ENCODE measurements at regions not wholly inside any gene's neighbourhood (a gene's known extent, or its start where the extent isn't known, plus 50 kb on each side); places are given as distances from the start of the nearest gene placed in this dataset.

GRCh38 chr7:113825832-113826231 is 93.0 kb downstream of the PPP1R3A start:
- DNase-seq, result no peak

DNA sequence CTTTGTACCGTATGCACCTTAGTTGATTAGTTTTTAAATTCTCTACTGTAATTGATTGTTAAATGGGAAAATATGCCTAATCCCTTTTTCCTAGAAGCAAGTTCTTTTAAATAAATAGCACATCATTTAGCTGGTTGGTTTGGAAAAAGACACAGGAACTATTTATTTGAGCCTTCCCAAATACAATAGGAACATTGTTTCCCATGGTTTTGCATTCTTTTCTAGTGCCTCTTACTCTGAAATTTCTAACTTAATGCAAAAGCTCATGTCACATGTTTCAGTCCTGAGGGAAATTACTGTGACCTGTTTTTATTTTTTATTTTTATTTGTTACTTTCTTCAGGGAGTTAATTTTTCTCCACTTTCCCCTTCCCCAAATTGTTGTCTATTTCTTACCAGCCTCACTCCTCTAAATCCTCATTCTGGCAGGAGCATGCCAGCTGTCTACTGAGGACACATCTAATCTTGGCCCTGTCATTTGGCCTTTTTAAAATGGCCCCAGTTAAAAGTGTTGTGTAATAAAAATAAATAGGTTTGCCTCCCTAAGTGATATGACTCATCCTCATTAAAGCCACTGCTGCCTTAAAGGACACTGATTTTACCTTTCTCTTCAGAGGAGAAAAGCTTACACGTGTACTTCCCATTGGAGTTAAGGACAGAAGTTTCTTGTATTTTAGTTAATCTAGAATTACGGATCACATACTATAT is 94.5 kb downstream of the PPP1R3A start:
- DNase-seq, result no peak

- DNase-seq, result no peak
Observed at GRCh38 chr7:113819474-113819873, 99.3 kb downstream of the PPP1R3A start.

- no peak for DNase-seq
Observed at GRCh38 chr7:113816639-113817038, 102.2 kb downstream of the PPP1R3A start.

DNA sequence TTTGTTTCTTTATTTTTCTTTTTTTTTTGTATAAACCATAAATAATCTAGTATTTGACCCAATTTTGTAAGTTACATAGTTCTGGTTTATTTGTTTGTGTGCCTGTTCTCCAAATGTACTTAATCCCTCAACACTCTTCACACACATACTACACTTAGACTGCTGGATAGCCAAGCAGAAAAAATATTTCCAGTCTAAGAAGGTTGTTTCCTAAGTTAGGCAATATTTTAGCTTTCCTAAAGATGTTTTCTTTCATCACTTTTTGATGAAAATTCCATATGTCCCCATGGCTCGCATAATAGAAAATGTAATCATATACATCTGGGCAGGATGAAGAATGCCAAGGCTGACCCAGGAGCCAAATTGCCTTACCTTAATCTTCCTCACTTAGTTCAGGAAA is 105.3 kb downstream of the PPP1R3A start:
- no peak for DNase-seq

- DNase-seq, result no peak
Observed at GRCh38 chr7:113812591-113813255, 106.1 kb downstream of the PPP1R3A start.

DNA sequence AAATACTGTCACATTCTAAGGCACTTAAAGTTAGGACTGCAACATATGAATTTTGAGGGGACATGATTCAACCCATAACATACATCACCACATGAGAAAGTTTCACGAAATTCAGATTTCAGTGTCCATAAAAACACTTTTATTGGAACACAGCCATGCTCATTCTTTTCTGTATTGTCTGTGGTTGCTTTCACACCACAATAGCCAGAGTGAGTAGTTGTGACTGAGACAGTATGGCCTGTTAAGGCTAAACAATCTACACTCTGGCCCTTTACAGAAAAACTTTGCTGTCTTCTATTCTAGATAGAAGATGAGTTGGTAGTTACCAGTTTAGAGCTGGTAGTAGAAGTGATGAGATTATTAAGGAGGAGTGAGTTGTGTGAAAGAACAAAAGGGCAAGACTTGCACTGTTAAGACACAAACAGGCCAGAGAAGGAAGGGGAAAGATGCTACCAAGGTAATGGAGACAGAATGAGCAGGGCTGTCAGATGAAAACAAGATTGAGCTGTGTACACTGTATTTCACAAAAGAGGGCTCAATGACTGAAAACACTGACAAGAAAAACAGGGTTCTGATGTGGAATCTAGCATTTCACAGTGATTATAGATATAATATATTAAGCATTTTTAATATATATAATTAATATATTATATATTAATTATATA is 108.6 kb downstream of the PPP1R3A start:
- DNase-seq, result no peak

- no peak for DNase-seq
Observed at GRCh38 chr7:113809581-113809980, 109.2 kb downstream of the PPP1R3A start.

GRCh38 chr7:113806633-113807327 is 112.0 kb downstream of the PPP1R3A start:
- no peak for DNase-seq

GRCh38 chr7:113805976-113806375 is 112.8 kb downstream of the PPP1R3A start:
- no peak for DNase-seq

- no peak for DNase-seq
Observed at GRCh38 chr7:113804475-113805095, 114.2 kb downstream of the PPP1R3A start.

- DNase-seq, result no peak
Observed at GRCh38 chr7:113801751-113802150, 117.1 kb downstream of the PPP1R3A start.

DNA sequence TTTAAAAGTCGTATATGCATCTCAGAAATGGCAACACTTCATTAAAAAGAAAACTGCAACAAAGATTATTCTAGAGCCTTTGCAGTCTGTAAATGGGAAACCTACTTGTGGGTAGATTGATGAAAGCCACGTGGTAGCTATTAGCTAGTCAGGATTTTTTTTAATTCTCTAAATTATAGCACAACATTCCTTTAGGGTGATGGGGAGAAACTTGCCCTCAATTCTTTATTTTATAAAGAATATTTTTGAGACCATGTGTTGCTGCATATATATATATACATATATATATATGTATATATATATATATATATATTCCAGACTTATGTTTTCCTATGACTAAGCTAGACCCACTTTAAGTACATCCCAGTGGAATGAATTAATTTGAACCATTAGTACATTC is 118.0 kb downstream of the PPP1R3A start:
- DNase-seq, result no peak

GRCh38 chr7:113799896-113800295 is 118.9 kb downstream of the PPP1R3A start:
- DNase-seq, result no peak

DNA sequence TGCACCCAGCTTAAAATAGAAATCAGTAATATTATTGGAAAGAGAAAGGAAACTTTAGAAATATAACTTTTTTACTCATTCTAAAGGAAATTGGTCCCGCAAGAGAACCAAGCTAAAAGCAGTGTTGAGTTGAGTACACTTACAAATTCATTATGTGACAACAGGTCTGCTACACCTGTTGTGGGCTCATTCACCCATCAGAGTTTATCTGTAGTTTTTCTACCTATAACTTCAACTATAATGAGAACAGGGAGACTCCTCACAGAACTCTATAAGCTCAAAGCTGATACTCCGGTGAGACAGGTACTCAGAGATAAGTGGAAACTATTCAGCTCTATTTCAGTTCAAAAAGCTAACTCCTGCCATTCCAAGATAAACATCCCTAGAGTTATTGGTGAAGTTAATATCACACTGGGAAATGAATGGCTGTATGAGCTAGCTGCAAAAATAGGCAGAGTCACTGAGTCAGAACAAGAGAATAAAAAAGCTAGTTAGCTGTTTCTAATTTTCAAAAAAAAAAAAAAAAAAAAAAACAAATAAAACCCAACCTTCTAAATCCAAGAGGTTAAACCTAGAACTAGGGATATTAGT is 121.3 kb downstream of the PPP1R3A start:
- DNase-seq, result no peak

DNA sequence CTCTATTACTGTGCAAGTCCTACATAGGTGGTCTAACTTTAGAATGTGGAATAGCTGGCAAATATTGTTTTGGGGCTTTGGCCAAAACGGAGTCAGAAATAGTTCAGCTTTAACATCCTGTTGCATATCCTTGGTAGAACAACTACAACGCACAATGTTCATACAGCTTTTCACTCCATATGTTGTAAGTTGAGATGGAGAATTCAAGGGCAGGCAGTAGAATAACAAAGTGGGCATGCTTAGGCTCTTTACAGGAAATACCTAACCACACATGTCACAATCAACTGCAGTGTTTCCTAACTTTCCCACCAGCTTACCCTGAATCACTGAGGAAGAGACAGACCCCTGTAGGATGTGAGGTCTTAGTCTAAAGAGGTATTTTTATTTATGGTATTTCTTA is 122.3 kb downstream of the PPP1R3A start:
- DNase-seq, result no peak

DNA sequence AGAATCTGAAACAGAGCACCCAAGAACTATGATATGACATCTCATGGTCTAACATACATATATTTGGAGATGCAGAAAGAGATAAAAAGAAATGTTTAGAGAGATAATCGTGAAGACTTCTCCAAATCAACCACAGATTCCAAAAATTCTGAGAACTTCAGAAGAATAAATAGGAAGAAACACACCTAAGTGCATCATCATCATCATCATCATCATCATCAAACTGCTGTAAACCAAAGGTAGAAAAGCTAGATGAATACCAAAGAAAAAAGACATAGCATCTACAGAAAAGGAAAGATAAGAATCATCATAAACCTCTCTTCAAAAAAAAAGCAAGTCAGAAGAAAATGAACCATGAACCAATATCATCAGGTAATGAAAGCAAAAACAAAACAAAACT is 124.2 kb downstream of the PPP1R3A start:
- no peak for DNase-seq

GRCh38 chr7:113793171-113793570 is 125.6 kb downstream of the PPP1R3A start:
- no peak for DNase-seq

GRCh38 chr7:113790025-113790424 is 128.8 kb downstream of the PPP1R3A start:
- DNase-seq, result no peak

GRCh38 chr7:113787106-113787505 is 131.7 kb downstream of the PPP1R3A start:
- no peak for DNase-seq

- no peak for DNase-seq
Observed at GRCh38 chr7:113784956-113785355, 133.9 kb downstream of the PPP1R3A start.

- DNase-seq, result no peak
Observed at GRCh38 chr7:113784316-113784715, 134.5 kb downstream of the PPP1R3A start.

- no peak for DNase-seq
Observed at GRCh38 chr7:113783403-113783802, 135.4 kb downstream of the PPP1R3A start.
